ENCODE measurements at regions not wholly inside any gene's neighbourhood (a gene's known extent, or its start where the extent isn't known, plus 50 kb on each side); places are given as distances from the start of the nearest gene placed in this dataset.

GRCh38 chr16:61233713-61234112 is 802.5 kb downstream of the CDH8 start:
- no peak for TF ChIP-seq CTCF (conservative IDR thresholded peaks at IDR 0.05 in 1 of 2, IDR thresholded peaks at IDR 0.05 in 1 of 2; ENCODE audit: extremely low read depth in 1 of 2, insufficient read depth in 1 of 2, low read depth in 1 of 2, low read length in 2 of 2)
- no peak for TF ChIP-seq EZH2 (IDR thresholded peaks at IDR 0.05; ENCODE audit: borderline replicate concordance, low read length)
